ENCODE measurements at regions not wholly inside any gene's neighbourhood (a gene's known extent, or its start where the extent isn't known, plus 50 kb on each side); places are given as distances from the start of the nearest gene placed in this dataset.

GRCh38 chr14:46322730-46323403 is 328.7 kb downstream of the RPL10L start:
- no peaks in the 10 kb centered on the region for H3K4me1 ChIP-seq (ENCODE audit: insufficient read depth, low read length)
- no peaks in the 10 kb centered on the region for H4K20me1 ChIP-seq (ENCODE audit: insufficient read depth, low read length)
- H3K4me3 ChIP-seq (ENCODE audit: insufficient read depth, low read length) = no peak overlapping the region
- H3K4me2 ChIP-seq (ENCODE audit: insufficient read depth, low read length) = no peak overlapping the region
- peaks cover 2% of the 10 kb centered on the region for H3K9me3 ChIP-seq (ENCODE audit: low read depth, low read length)
- no peaks in the 10 kb centered on the region for H3K36me3 ChIP-seq (ENCODE audit: insufficient read depth, low read length)
- H3K79me2 ChIP-seq (ENCODE audit: insufficient read depth, low read length) = no peaks in the 10 kb centered on the region
- no peaks in the 10 kb centered on the region for H3K27me3 ChIP-seq (ENCODE audit: insufficient read depth, low read length)
- TF ChIP-seq, protein P1, sequence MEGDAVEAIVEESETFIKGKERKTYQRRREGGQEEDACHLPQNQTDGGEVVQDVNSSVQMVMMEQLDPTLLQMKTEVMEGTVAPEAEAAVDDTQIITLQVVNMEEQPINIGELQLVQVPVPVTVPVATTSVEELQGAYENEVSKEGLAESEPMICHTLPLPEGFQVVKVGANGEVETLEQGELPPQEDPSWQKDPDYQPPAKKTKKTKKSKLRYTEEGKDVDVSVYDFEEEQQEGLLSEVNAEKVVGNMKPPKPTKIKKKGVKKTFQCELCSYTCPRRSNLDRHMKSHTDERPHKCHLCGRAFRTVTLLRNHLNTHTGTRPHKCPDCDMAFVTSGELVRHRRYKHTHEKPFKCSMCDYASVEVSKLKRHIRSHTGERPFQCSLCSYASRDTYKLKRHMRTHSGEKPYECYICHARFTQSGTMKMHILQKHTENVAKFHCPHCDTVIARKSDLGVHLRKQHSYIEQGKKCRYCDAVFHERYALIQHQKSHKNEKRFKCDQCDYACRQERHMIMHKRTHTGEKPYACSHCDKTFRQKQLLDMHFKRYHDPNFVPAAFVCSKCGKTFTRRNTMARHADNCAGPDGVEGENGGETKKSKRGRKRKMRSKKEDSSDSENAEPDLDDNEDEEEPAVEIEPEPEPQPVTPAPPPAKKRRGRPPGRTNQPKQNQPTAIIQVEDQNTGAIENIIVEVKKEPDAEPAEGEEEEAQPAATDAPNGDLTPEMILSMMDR (IDR thresholded peaks at IDR 0.05; ENCODE audit: extremely low read depth, low read depth, low read length) = no peak
- DNase-seq (ENCODE audit: insufficient read length, low spot score, missing footprints) = no peak
- no peak overlapping the region for H3K27ac ChIP-seq (ENCODE audit: low read depth, low read length)
- no peak overlapping the region for H2AFZ ChIP-seq (ENCODE audit: low read length)

- Histone ChIP-seq H3K9me3 (ENCODE audit: low read depth, low read length) (peaks cover 2% of the 10 kb centered on the region), H3K4me3 (ENCODE audit: insufficient read depth, low read length) (no peak overlapping the region), H3K4me1 (ENCODE audit: insufficient read depth, low read length) (no peaks in the 10 kb centered on the region), H3K79me2 (ENCODE audit: insufficient read depth, low read length) (no peaks in the 10 kb centered on the region), H3K27me3 (ENCODE audit: insufficient read depth, low read length) (no peaks in the 10 kb centered on the region), H3K27ac (ENCODE audit: low read depth, low read length) (no peak overlapping the region), H4K20me1 (ENCODE audit: insufficient read depth, low read length) (no peaks in the 10 kb centered on the region), H3K36me3 (ENCODE audit: insufficient read depth, low read length) (no peaks in the 10 kb centered on the region), H3K4me2 (ENCODE audit: insufficient read depth, low read length) (no peak overlapping the region), H2AFZ (ENCODE audit: low read length) (no peak overlapping the region)
- DNase-seq (ENCODE audit: insufficient read length, low spot score, missing footprints) = no peak
- TF ChIP-seq, protein P1 (IDR thresholded peaks at IDR 0.05; ENCODE audit: extremely low read depth, low read depth, low read length) = no peak
Observed at GRCh38 chr14:46322076-46322475, 329.5 kb downstream of the RPL10L start.

DNA sequence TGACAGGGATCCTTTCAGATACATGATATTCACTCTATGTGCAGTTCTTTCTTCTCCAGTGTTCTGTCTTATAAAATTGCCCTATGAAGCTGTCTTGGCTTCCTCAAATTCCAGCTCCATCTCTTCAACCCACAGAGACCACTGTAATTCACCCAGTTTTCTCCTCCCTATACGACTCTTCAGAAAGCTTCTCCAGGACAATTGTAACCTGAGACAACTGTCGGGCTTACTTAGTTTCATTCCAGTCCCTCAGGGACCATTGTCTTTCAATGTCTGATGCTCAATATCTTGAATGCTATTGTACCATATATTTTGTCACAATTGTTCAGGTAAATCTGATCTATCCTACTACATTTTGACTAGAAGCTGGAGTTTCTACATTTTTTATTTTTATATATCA is 345.3 kb downstream of the RPL10L start:
- Histone ChIP-seq H3K4me1 (ENCODE audit: insufficient read depth, low read length) (no peaks in the 10 kb centered on the region), H3K4me3 (ENCODE audit: insufficient read depth, low read length) (no peak overlapping the region), H3K36me3 (ENCODE audit: insufficient read depth, low read length) (no peaks in the 10 kb centered on the region), H3K4me2 (ENCODE audit: insufficient read depth, low read length) (no peak overlapping the region), H3K9me3 (ENCODE audit: low read depth, low read length) (no peaks in the 10 kb centered on the region), H3K79me2 (ENCODE audit: insufficient read depth, low read length) (no peaks in the 10 kb centered on the region), H3K27ac (ENCODE audit: low read depth, low read length) (no peak overlapping the region), H2AFZ (ENCODE audit: low read length) (no peak overlapping the region), H4K20me1 (ENCODE audit: insufficient read depth, low read length) (no peaks in the 10 kb centered on the region), H3K27me3 (ENCODE audit: insufficient read depth, low read length) (no peaks in the 10 kb centered on the region)
- DNase-seq (ENCODE audit: insufficient read length, low spot score, missing footprints) = no peak
- TF ChIP-seq, protein P1 (IDR thresholded peaks at IDR 0.05; ENCODE audit: extremely low read depth, low read depth, low read length) = no peak

GRCh38 chr14:46300765-46301164 is 350.8 kb downstream of the RPL10L start:
- Histone ChIP-seq H4K20me1 (ENCODE audit: insufficient read depth, low read length) (no peaks in the 10 kb centered on the region), H3K36me3 (ENCODE audit: insufficient read depth, low read length) (no peaks in the 10 kb centered on the region), H3K4me1 (ENCODE audit: insufficient read depth, low read length) (no peaks in the 10 kb centered on the region), H3K27me3 (ENCODE audit: insufficient read depth, low read length) (no peaks in the 10 kb centered on the region), H3K4me3 (ENCODE audit: insufficient read depth, low read length) (no peak overlapping the region), H3K79me2 (ENCODE audit: insufficient read depth, low read length) (no peaks in the 10 kb centered on the region), H2AFZ (ENCODE audit: low read length) (no peak overlapping the region), H3K4me2 (ENCODE audit: insufficient read depth, low read length) (no peak overlapping the region), H3K9me3 (ENCODE audit: low read depth, low read length) (peaks cover 2% of the 10 kb centered on the region), H3K27ac (ENCODE audit: low read depth, low read length) (no peak overlapping the region)
- no peak for DNase-seq (ENCODE audit: insufficient read length, low spot score, missing footprints)
- TF ChIP-seq, protein P1 (IDR thresholded peaks at IDR 0.05; ENCODE audit: extremely low read depth, low read depth, low read length) = no peak
